IPS-15b (cell line): ENCODE measurements at regions not wholly inside any gene's neighbourhood (a gene's known extent, or its start where the extent isn't known, plus 50 kb on each side); places are given as distances from the start of the nearest gene placed in this dataset.

Source experiments
- H3K27me3 ChIP-seq: one replicate; pipeline ENCODE4 v1.6.1; 2013; ENCODE audit warnings: low read length; ENCODE audit not compliant: control insufficient read depth, insufficient read depth
- H3K36me3 ChIP-seq: one replicate; pipeline ENCODE4 v1.6.1; 2013; ENCODE audit warnings: low read length; ENCODE audit not compliant: control insufficient read depth, insufficient read depth
- H3K4me1 ChIP-seq: one replicate; pipeline ENCODE4 v1.6.1; 2013; ENCODE audit warnings: mild to moderate bottlenecking, low read length; ENCODE audit not compliant: control insufficient read depth, insufficient read depth
- H3K4me3 ChIP-seq: one replicate; pipeline ENCODE4 v1.5.1; 2013; ENCODE audit warnings: low read depth, low read length
- H3K9ac ChIP-seq: one replicate; pipeline ENCODE4 v1.6.1; 2013; ENCODE audit warnings: low read depth, mild to moderate bottlenecking, low read length
- H3K9me3 ChIP-seq: one replicate; pipeline ENCODE4 v1.6.1; 2013; ENCODE audit warnings: mild to moderate bottlenecking, low read length; ENCODE audit not compliant: control insufficient read depth, insufficient read depth

DNA sequence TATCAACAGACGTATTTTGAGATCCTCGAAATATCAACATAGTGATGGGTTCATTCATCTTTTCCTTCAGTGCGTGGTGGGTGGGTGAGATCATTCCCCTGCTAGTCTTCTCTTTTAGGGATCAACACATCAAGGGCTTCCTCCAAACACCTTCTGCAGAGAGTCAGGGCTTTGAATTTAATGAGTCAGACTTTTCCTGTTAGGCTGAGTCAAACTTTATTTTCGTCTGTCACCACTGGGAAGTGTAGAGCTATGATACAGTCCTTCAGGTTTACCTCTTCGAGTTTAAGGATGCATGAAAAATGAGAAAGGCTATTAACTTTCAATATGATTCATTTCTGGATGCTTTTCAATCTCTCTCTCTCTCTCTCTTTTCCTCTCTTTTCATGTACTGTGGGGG is 189.1 kb downstream of the BMP2 start:
- no peaks in the 10 kb centered on the region for H3K36me3 ChIP-seq
- no peak overlapping the region for H3K4me3 ChIP-seq
- H3K27me3 ChIP-seq = no peaks in the 10 kb centered on the region
- H3K4me1 ChIP-seq = no peaks in the 10 kb centered on the region
- H3K9me3 ChIP-seq = no peaks in the 10 kb centered on the region
- no peak overlapping the region for H3K9ac ChIP-seq

DNA sequence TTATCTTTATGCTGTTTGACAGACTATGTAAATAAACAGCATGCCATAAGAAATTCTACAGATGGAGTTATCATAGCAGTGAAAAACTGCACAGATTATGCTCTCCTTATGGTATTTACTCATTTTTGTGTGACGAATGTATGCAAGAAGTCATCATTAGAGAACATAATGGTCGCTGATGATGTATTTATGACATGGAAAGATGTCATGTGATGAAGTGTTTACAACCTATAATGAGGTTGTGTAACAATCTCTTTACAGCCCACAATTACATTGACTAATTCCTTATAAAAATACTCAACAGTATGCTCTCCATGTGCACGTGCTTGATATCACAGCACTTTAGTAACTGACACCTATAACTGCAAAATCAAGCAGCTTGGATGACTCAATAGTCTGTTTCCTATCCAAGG is 192.4 kb downstream of the BMP2 start:
- H3K9ac ChIP-seq = no peak overlapping the region
- no peaks in the 10 kb centered on the region for H3K27me3 ChIP-seq

DNA sequence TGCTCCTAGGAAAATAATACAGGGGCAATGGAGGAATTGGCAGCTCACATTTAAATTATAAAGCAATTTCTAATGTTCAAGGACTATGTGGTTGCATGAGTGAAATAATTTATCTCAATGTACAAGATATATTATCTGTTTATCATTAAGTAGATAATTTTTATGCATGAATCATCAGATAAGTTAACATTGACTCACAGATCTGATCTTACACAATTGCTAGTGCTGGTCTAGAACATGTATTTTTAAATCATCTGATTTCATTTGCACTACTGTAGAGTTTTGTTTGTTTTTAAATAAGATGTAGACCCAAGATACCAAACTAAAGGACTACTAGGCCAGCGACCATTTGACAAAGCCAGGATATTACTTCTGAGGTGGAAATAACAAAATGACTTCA is 199.2 kb downstream of the BMP2 start:
- H3K36me3 ChIP-seq = no peaks in the 10 kb centered on the region
- no peak overlapping the region for H3K4me3 ChIP-seq
- no peaks in the 10 kb centered on the region for H3K27me3 ChIP-seq
- no peaks in the 10 kb centered on the region for H3K9me3 ChIP-seq
- H3K9ac ChIP-seq = no peak overlapping the region
- no peaks in the 10 kb centered on the region for H3K4me1 ChIP-seq

More for the DNA sequence above, 192.4 kb downstream of the BMP2 start:
- H3K9me3 ChIP-seq = no peaks in the 10 kb centered on the region
- H3K4me1 ChIP-seq = no peaks in the 10 kb centered on the region
- H3K36me3 ChIP-seq = no peaks in the 10 kb centered on the region
- H3K4me3 ChIP-seq = no peak overlapping the region

DNA sequence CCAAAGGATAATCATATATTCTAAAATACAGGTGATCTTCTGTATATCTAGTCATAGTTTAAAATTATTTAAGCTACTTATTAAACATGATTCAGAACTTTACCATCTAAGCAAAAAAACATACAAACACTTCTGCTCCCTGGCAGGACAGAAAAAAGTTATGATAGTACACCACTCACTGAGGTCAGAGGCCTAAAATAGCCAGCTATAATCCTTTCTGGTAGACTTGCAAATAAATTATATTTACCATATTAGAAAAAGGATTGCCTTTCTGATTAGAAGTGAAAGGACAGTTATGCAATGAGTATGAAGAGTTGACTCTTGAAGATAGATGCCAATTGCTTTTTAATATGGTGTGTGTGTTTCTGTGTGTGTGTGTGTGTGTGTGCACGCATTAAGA is 207.4 kb downstream of the BMP2 start:
- no peaks in the 10 kb centered on the region for H3K27me3 ChIP-seq
- H3K9ac ChIP-seq = no peak overlapping the region
- no peaks in the 10 kb centered on the region for H3K4me1 ChIP-seq
- no peaks in the 10 kb centered on the region for H3K9me3 ChIP-seq
- no peaks in the 10 kb centered on the region for H3K36me3 ChIP-seq
- H3K4me3 ChIP-seq = no peak overlapping the region

DNA sequence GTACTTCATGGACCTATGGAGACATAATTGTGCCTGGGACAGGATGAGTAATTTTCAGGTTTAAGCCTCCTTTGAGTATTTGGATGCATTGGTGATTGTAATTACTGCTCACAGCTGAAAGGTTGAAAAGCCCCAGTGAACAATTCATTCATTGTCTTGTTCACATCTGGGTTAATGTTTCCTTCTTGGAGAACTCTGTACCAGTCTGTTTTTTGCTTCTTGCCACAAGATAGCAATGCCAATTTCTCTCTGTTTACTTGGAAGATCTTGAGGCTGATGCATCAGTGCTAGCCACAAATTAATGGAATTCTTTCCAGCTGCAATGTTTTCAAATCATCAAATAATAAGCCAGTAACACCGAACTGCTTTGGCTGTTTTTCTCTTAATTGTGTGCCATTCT is 207.8 kb downstream of the BMP2 start:
- Histone ChIP-seq H3K27me3 (no peaks in the 10 kb centered on the region), H3K4me3 (no peak overlapping the region), H3K4me1 (no peaks in the 10 kb centered on the region), H3K36me3 (no peaks in the 10 kb centered on the region), H3K9ac (no peak overlapping the region), H3K9me3 (no peaks in the 10 kb centered on the region)

DNA sequence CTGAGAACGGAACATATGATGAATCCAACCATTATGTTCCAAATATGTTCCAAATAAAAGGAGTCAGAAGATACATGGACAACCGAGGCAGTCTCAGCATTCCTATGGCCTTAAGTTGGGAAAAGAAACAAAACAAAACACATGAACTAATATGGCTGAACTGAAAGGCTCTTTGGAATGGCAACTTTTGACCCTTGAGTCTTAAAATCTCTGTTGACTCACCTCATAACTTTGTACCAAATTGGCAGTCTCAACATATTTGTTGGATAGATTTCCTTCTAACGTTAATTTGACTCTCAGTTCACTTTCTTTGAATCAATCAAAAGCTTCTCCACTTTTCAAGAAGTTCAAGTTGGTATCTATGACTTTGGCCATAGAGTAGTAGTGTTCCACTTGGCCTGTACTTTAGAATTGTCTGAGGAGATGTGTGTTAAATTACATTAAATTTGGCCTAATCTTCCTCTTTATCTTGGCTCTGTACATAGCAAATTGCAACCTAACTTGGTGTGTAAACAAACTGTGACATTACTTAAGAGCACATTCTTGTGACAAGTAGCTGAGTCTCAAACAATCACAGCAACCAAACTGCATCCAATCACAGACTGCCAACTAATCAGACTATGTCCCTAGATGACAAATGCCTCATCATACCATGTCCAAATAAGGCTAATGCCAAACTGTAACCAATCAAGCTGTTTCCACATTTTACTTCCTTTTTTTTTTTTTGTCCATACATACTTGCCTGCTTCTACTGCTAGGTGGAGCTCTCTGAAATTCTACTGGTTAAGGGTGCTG is 208.8 kb downstream of the BMP2 start:
- no peak overlapping the region for H3K4me3 ChIP-seq
- no peak overlapping the region for H3K9ac ChIP-seq
- no peaks in the 10 kb centered on the region for H3K27me3 ChIP-seq
- H3K9me3 ChIP-seq = no peaks in the 10 kb centered on the region
- H3K36me3 ChIP-seq = no peaks in the 10 kb centered on the region
- no peaks in the 10 kb centered on the region for H3K4me1 ChIP-seq

DNA sequence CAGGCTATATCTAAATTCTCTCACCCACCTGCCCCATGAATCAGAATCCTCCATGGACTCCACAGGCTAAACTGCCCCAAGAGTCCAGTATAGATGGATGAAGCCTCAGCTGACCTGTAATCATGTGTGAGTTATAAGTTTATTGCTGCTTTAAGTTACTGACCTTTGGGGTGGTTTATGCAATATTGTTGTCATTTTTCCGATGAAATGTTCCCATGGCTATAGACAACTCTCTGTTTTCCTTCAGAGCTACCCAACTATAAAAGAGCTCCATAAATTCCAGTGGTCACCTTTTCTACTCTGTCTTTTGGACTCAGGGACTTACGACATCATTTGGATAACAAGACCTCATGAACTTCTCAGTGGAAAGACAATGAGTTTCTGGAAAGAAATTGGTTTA is 212.1 kb downstream of the BMP2 start:
- no peaks in the 10 kb centered on the region for H3K36me3 ChIP-seq
- H3K9me3 ChIP-seq = no peaks in the 10 kb centered on the region
- H3K4me3 ChIP-seq = no peak overlapping the region
- no peaks in the 10 kb centered on the region for H3K4me1 ChIP-seq
- no peaks in the 10 kb centered on the region for H3K27me3 ChIP-seq
- no peak overlapping the region for H3K9ac ChIP-seq

DNA sequence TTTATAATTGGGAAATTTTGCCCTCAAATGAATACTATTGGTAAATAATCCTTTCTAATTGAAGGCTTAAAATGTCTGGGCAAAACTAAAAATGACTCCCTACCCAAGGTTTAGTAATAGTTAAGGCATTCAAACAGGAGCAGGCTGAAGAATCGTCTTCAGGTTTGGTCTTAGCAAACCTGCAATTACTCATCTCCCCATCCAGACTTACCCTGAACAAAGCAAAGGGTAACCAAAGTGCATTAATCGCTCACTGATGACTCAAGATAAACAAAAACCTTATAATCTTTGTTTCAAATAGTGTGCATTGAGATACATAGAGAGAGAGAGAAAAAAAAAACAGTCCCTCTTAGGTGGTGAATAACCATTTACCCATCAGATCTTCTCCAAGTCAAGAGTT is 225.5 kb downstream of the BMP2 start:
- H3K4me3 ChIP-seq = no peak overlapping the region
- H3K36me3 ChIP-seq = no peaks in the 10 kb centered on the region
- H3K4me1 ChIP-seq = no peaks in the 10 kb centered on the region
- no peaks in the 10 kb centered on the region for H3K27me3 ChIP-seq
- H3K9me3 ChIP-seq = no peaks in the 10 kb centered on the region
- no peak overlapping the region for H3K9ac ChIP-seq

DNA sequence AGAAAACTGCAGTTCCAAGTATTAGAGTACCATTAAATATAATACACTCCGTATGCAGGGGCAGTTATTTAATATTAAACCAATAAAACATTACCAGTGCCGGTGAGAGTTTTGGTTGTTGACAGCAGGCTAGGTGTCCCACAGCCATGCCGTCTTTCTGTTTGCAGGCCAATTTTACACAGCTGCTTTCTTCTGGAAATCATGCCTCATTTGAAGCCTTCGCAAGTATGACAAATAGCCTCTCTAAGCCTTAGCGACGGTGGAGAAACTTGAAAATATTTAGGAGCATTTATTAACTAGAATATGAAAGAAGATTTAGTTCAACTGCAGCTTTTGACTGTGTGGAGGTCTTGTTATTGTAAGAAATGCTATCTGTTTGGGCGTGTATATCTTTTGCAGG is 226.0 kb downstream of the BMP2 start:
- no peaks in the 10 kb centered on the region for H3K36me3 ChIP-seq
- no peaks in the 10 kb centered on the region for H3K9me3 ChIP-seq
- no peaks in the 10 kb centered on the region for H3K27me3 ChIP-seq
- no peaks in the 10 kb centered on the region for H3K4me1 ChIP-seq
- H3K4me3 ChIP-seq = no peak overlapping the region
- no peak overlapping the region for H3K9ac ChIP-seq

DNA sequence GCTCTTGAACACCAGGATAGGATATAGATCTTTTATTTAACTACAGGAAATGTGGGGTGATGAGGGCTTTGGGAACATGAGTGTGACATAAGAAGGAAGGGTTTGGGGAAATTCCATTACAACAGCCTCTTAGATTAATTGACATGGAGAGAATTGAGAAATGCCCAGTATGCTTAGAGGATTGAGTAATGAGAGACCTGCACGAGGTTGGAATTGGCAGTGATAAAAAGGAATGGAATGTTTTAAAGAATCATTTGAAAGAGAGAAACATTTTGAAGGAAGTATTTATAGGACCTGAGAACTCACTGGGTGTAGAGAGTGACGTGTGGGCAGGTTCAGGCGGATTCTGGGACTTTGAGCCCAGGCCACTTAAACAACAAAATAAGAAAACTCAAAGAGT is 227.0 kb downstream of the BMP2 start:
- no peaks in the 10 kb centered on the region for H3K4me1 ChIP-seq
- H3K36me3 ChIP-seq = no peaks in the 10 kb centered on the region
- no peak overlapping the region for H3K9ac ChIP-seq
- H3K27me3 ChIP-seq = no peaks in the 10 kb centered on the region
- no peak overlapping the region for H3K4me3 ChIP-seq
- no peaks in the 10 kb centered on the region for H3K9me3 ChIP-seq

DNA sequence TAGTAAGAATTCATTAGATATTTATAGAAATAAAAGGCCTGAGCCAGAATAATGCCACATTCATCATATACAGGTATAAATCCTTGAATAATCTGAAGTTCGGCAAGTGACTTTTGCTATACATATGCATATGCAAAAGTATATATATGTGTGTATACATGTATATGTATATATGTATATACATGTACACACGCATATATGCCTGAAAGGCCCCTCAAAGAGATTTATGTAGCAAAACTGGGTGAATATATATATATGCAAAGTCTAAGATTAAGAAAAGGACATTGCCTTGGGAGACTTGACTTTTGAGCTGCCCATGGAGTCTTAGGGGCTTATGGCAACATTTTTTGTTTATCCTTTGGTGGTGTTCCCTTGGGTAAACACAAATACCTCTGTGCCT is 231.4 kb downstream of the BMP2 start:
- Histone ChIP-seq H3K9ac (no peak overlapping the region), H3K4me1 (no peaks in the 10 kb centered on the region), H3K4me3 (no peak overlapping the region), H3K27me3 (no peaks in the 10 kb centered on the region), H3K9me3 (no peaks in the 10 kb centered on the region), H3K36me3 (no peaks in the 10 kb centered on the region)

DNA sequence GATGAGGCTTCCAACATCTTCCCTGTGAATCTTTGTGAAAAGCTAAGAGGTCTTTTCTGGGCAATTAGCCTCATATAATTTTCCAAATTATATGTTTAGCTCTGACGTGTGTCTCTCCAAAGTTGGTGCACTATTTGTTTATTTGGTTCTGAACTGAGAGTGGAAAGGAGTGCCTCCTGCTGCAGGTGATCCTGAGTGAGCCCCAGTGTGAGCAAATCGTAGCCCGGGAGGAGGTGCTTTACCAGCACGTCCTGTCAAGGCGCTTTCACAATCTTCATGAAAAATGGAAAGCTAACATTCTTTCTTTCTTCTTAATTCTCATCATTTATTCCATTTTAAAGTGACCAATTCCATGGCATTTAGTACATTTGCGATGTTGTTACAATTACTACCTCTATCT is 231.9 kb downstream of the BMP2 start:
- no peak overlapping the region for H3K4me3 ChIP-seq
- H3K36me3 ChIP-seq = no peaks in the 10 kb centered on the region
- H3K9ac ChIP-seq = no peak overlapping the region
- H3K9me3 ChIP-seq = no peaks in the 10 kb centered on the region
- H3K27me3 ChIP-seq = no peaks in the 10 kb centered on the region
- no peaks in the 10 kb centered on the region for H3K4me1 ChIP-seq
